Endothelial cell of umbilical vein (primary cell): ENCODE measurements at regions not wholly inside any gene's neighbourhood (a gene's known extent, or its start where the extent isn't known, plus 50 kb on each side); places are given as distances from the start of the nearest gene placed in this dataset.

Source experiments
- BruUV-seq: library from RNA; stranded (reverse); fragments of 400-500 nt; replicated peaks from 2 replicates; lab custom pipeline; 2021; lab: Mats Ljungman, UMichigan
- CTCF ChIA-PET: fragments of 300-600, 350-600 bp; sonication (Branson Sonifier 250); formaldehyde crosslinking; loops from one replicate; lab custom pipeline; 2021; ENCODE audit warnings: antibody characterized with exemption, inconsistent platforms; lab: Charles Lee
- POLR2A ChIA-PET: fragments of 300-600, 350-600 bp; sonication (Branson Sonifier 250); formaldehyde crosslinking; loops from one replicate; lab custom pipeline; 2021; ENCODE audit warnings: antibody characterized with exemption, inconsistent platforms; lab: Charles Lee
- DNase-seq: peaks from one replicate; pipeline ENCODE4 v3.0.0-alpha.2; 2011; ENCODE audit warnings: low read depth, low spot score
- FAIRE-seq: peaks from 2 replicates; lab custom pipeline; 2011; peaks lifted over from hg19 to GRCh38; lab: Jason Lieb, UNC
- H2AFZ ChIP-seq: 2 replicates; pipeline ENCODE4 v1.6.0; 2012; ENCODE audit warnings: low read depth, low read length, control low read depth, inconsistent platforms
- H3K27ac ChIP-seq: 2 replicates; pipeline ENCODE4 v1.5.1; 2011; ENCODE audit warnings: low read depth, mild to moderate bottlenecking, control low read depth, low read length, moderate library complexity; ENCODE audit not compliant: insufficient read depth
- H3K27me3 ChIP-seq, 2 experiments: 2 replicates each; pipeline versions ENCODE4 v1.6.0 to v1.6.1; 2011; ENCODE audit warnings: low read length in 2 of 2, mixed read lengths in 1 of 2; ENCODE audit not compliant: control insufficient read depth in 2 of 2, insufficient read depth in 2 of 2
- H3K36me3 ChIP-seq, 2 experiments: 2 replicates in 1 of 2; 3 replicates in 1 of 2; pipeline ENCODE4 v1.5.1; 2011; ENCODE audit warnings: low read length in 2 of 2, mild to moderate bottlenecking in 1 of 2, moderate library complexity in 1 of 2; ENCODE audit not compliant: control insufficient read depth in 2 of 2, insufficient read depth in 2 of 2; ENCODE audit errors: extremely low read depth in 1 of 2
- H3K4me1 ChIP-seq: 3 replicates; pipeline ENCODE4 v1.5.1; 2011; ENCODE audit warnings: mild to moderate bottlenecking, low read length; ENCODE audit not compliant: control insufficient read depth, insufficient read depth; ENCODE audit errors: extremely low read depth
- H3K4me2 ChIP-seq: 2 replicates; pipeline ENCODE4 v1.6.1; 2011; ENCODE audit warnings: low read length, control low read depth, mixed read lengths; ENCODE audit not compliant: insufficient read depth
- H3K4me3 ChIP-seq, 3 experiments: fragments of 200-600 bp in 1 of 3; sonication (generic), shearing (Covaris generic) in 1 of 3; replicated peaks in 1 of 3; 2 replicates each; pipeline ENCODE4 v1.5.1; 2011 to 2016; ENCODE audit warnings: control low read depth in 3 of 3, low read length in 3 of 3, mild to moderate bottlenecking in 2 of 3, inconsistent platforms in 1 of 3, low read depth in 1 of 3, moderate library complexity in 1 of 3; ENCODE audit not compliant: insufficient read depth in 1 of 3
- H3K79me2 ChIP-seq: 2 replicates; pipeline ENCODE4 v1.6.0; 2012; ENCODE audit warnings: low read length, inconsistent platforms; ENCODE audit not compliant: control insufficient read depth, insufficient read depth
- H3K9ac ChIP-seq: replicated peaks from 2 replicates; pipeline ENCODE3; 2011; ENCODE audit warnings: low read length, control low read depth; ENCODE audit not compliant: insufficient read depth; ENCODE audit errors: extremely low read depth
- H3K9me1 ChIP-seq: replicated peaks from 3 replicates; pipeline ENCODE4 v1.6.0; 2011; ENCODE audit warnings: mild to moderate bottlenecking, low read length; ENCODE audit not compliant: control insufficient read depth, insufficient read depth; ENCODE audit errors: extremely low read depth
- H3K9me3 ChIP-seq: replicated peaks from 2 replicates; pipeline ENCODE4 v1.5.1; 2012; ENCODE audit warnings: low read length, inconsistent platforms; ENCODE audit not compliant: control insufficient read depth, insufficient read depth
- H4K20me1 ChIP-seq: replicated peaks from 2 replicates; pipeline ENCODE3; 2011; ENCODE audit warnings: mild to moderate bottlenecking, low read length; ENCODE audit not compliant: control insufficient read depth, insufficient read depth; ENCODE audit errors: extremely low read depth
- CTCF ChIP-seq, 2 donors: IDR thresholded peaks; 1 replicate in 1 of 2; 2 replicates in 1 of 2; pipeline ENCODE4 v1.5.1; 2011; ENCODE audit warnings: low read length in 2 of 2, mild to moderate bottlenecking in 2 of 2, moderate library complexity in 2 of 2, control low read depth in 1 of 2, inconsistent platforms in 1 of 2, low read depth in 1 of 2; ENCODE audit not compliant: insufficient read depth in 1 of 2; ENCODE audit errors: extremely low read depth in 1 of 2
- EZH2 ChIP-seq: IDR thresholded peaks from 2 replicates; pipeline ENCODE4 v1.6.1; 2012; ENCODE audit warnings: borderline replicate concordance, low read depth, mild to moderate bottlenecking, moderate library complexity, low read length, inconsistent platforms; ENCODE audit not compliant: severe bottlenecking
- FOS ChIP-seq: IDR thresholded peaks from 2 replicates; pipeline ENCODE4 v1.6.1; 2011; ENCODE audit warnings: mild to moderate bottlenecking, low read length, moderate library complexity, borderline replicate concordance; ENCODE audit not compliant: insufficient read depth
- GATA2 ChIP-seq: IDR thresholded peaks from 2 replicates; pipeline ENCODE4 v1.7.0; 2011; ENCODE audit warnings: low read depth, mild to moderate bottlenecking, moderate library complexity, mixed read lengths, low read length; ENCODE audit not compliant: insufficient read length, insufficient read depth
- JUN ChIP-seq: IDR thresholded peaks from 2 replicates; pipeline ENCODE4 v1.6.1; 2011; ENCODE audit warnings: borderline replicate concordance, low read depth; ENCODE audit not compliant: insufficient read length, insufficient read depth
- MAX ChIP-seq: IDR thresholded peaks from 2 replicates; pipeline ENCODE4 v1.6.1; 2011; ENCODE audit not compliant: insufficient read depth, insufficient read length
- MYC ChIP-seq: IDR thresholded peaks from one replicate; pipeline ENCODE4 v1.6.1; 2011; ENCODE audit warnings: mild to moderate bottlenecking, low read depth, low read length
- POLR2A ChIP-seq: IDR thresholded peaks from 2 replicates; pipeline ENCODE4 v1.6.1; 2012; ENCODE audit warnings: low read depth, mild to moderate bottlenecking, control low read depth, low read length
- POLR2AphosphoS5 ChIP-seq: IDR thresholded peaks from 2 replicates; pipeline ENCODE4 v1.6.1; 2012; ENCODE audit warnings: low read depth, mild to moderate bottlenecking, control low read depth, low read length, moderate library complexity; ENCODE audit not compliant: insufficient read depth
- dilution Hi-C: fragments of 300-500 bp; cut with MboI; formaldehyde crosslinking; loops from one replicate; pipeline ENCODE4 v1.15.0; 2019; ENCODE audit warnings: low sequenced_read_pairs; ENCODE audit not compliant: extremely low pct_ligation_motif_present
- intact Hi-C: fragments of 100-400 bp; cut with micrococcal nuclease; formaldehyde crosslinking; loops from one replicate; pipeline ENCODE4 v1.10.0; 2022

GRCh38 chr13:50106559-50106958 lies 91.3 kb downstream of the KCNRG start:
- peak; percentile 69 for DNase-seq
- CTCF ChIA-PET: interaction anchor here (0.7 to 1.1 kb wide), 4 partner anchors 9 to 23 kb away, joined by 3 to 5 read pairs (median 4); no protein-coding TSS in a partner anchor
- no peaks in the 10 kb centered on the region for H3K79me2 ChIP-seq

More at GRCh38 chr13:50106559-50106958, 91.3 kb downstream of the KCNRG start:
- POLR2A ChIA-PET: interaction anchor here (0.6 kb wide), 1 partner anchor 596 kb away, joined by 6 read pairs; no protein-coding TSS in a partner anchor
- TF ChIP-seq CTCF (IDR thresholded peaks at IDR 0.05; ENCODE audit: extremely low read depth in 1 of 2, insufficient read depth in 1 of 2, low read depth in 1 of 2, low read length in 2 of 2) (no peak), MAX (no peak), GATA2 (no peak), JUN (no peak), EZH2 (no peak), MYC (no peak), POLR2AphosphoS5 (no peak), POLR2A (no peak), FOS (no peak)
- Histone ChIP-seq H4K20me1 (peaks cover 2% of the 10 kb centered on the region), H3K9ac (no peak overlapping the region), H3K27ac (no peak overlapping the region), H3K36me3 (no peaks in the 10 kb centered on the region), H3K9me3 (no peaks in the 10 kb centered on the region), H3K4me2 (no peak overlapping the region), H3K27me3 (no peaks in the 10 kb centered on the region), H3K4me3 (no peak overlapping the region), H2AFZ (no peak overlapping the region), H3K9me1 (no peaks in the 10 kb centered on the region), H3K4me1 (no peaks in the 10 kb centered on the region)
- dilution Hi-C loops (no loop called here), intact Hi-C loops (no loop called here)
- BruUV-seq: no TSS peak
- no peak for FAIRE-seq
